Breast epithelium (tissue), 3 donors: ENCODE measurements at regions not wholly inside any gene's neighbourhood (a gene's known extent, or its start where the extent isn't known, plus 50 kb on each side); places are given as distances from the start of the nearest gene placed in this dataset.

Experiments used
- CTCF ChIP-seq, 3 donors: fragments of 450-650 bp; IDR thresholded peaks; one replicate each; pipeline ENCODE4 v1.5.1; 2016 to 2017; ENCODE audit warnings: antibody characterized with exemption in 3 of 3, mild to moderate bottlenecking in 3 of 3, moderate library complexity in 3 of 3
- POLR2A ChIP-seq: fragments of 450-650 bp; IDR thresholded peaks from one replicate; pipeline ENCODE4 v1.6.1; 2016; ENCODE audit warnings: antibody characterized with exemption, mild to moderate bottlenecking, moderate library complexity

GRCh38 chr20:10741060-10741459 lies 67.3 kb upstream of the JAG1 start:
- no peak for TF ChIP-seq POLR2A
- no peak for TF ChIP-seq CTCF (IDR thresholded peaks at IDR 0.05)
